Neuronal stem cell (in vitro differentiated cells): ENCODE measurements at regions not wholly inside any gene's neighbourhood (a gene's known extent, or its start where the extent isn't known, plus 50 kb on each side); places are given as distances from the start of the nearest gene placed in this dataset.

Source experiments
- DNase-seq: peaks from one replicate; pipeline ENCODE4 v3.0.0-alpha.2; 2013; ENCODE audit warnings: low spot score
- H2AFZ ChIP-seq: one replicate; pipeline ENCODE4 v1.6.1; 2013; ENCODE audit warnings: mild to moderate bottlenecking, low read length, inconsistent platforms
- H2AK5ac ChIP-seq: 2 replicates; pipeline ENCODE4 v1.6.1; 2013; ENCODE audit warnings: low read depth, mild to moderate bottlenecking, inconsistent platforms, low read length, moderate library complexity, mixed read lengths
- H2BK120ac ChIP-seq: 2 replicates; pipeline ENCODE4 v1.6.1; 2013; ENCODE audit warnings: low read depth, mild to moderate bottlenecking, inconsistent platforms, low read length, moderate library complexity, mixed read lengths
- H2BK12ac ChIP-seq: one replicate; pipeline ENCODE4 v1.6.1; 2013; ENCODE audit warnings: low read length, inconsistent platforms
- H2BK15ac ChIP-seq: 2 replicates; pipeline ENCODE4 v1.6.1; 2013; ENCODE audit warnings: mild to moderate bottlenecking, low read length, inconsistent platforms, mixed read lengths
- H2BK5ac ChIP-seq: one replicate; pipeline ENCODE4 v1.6.1; 2013; ENCODE audit warnings: inconsistent platforms, mild to moderate bottlenecking, low read length, moderate library complexity
- H3K14ac ChIP-seq: one replicate; pipeline ENCODE4 v1.6.1; 2013; ENCODE audit warnings: low read length, inconsistent platforms
- H3K18ac ChIP-seq: 2 replicates; pipeline ENCODE4 v1.6.1; 2013; ENCODE audit warnings: low read length, inconsistent platforms
- H3K23ac ChIP-seq: 2 replicates; pipeline ENCODE4 v1.6.1; 2013; ENCODE audit warnings: low read depth, mild to moderate bottlenecking, mixed read lengths, low read length, inconsistent platforms; ENCODE audit not compliant: poor library complexity
- H3K27ac ChIP-seq: replicated peaks from 3 replicates; pipeline ENCODE4 v1.5.1; 2013; ENCODE audit warnings: low read length, inconsistent platforms
- H3K27me3 ChIP-seq, 3 experiments: 2 replicates each; pipeline ENCODE4 v1.6.1; 2013; ENCODE audit warnings: low read length in 3 of 3, mild to moderate bottlenecking in 2 of 3, inconsistent platforms in 1 of 3, low read depth in 1 of 3, mixed read lengths in 1 of 3, moderate library complexity in 1 of 3; ENCODE audit not compliant: control insufficient read depth in 3 of 3, insufficient read depth in 3 of 3
- H3K36me3 ChIP-seq, 2 donors: replicated peaks in 1 of 2; 2 replicates each; pipeline ENCODE4 v1.6.1; 2013; ENCODE audit warnings: low read length in 2 of 2; ENCODE audit not compliant: control insufficient read depth in 2 of 2, insufficient read depth in 2 of 2
- H3K4ac ChIP-seq: 2 replicates; pipeline ENCODE4 v1.6.1; 2013; ENCODE audit warnings: inconsistent platforms, mild to moderate bottlenecking, low read length, moderate library complexity
- H3K4me1 ChIP-seq, 2 donors: 1 replicate in 1 of 2; 2 replicates in 1 of 2; pipeline ENCODE4 v1.6.1; 2013; ENCODE audit warnings: low read length in 2 of 2, low read depth in 1 of 2; ENCODE audit not compliant: control insufficient read depth in 2 of 2, insufficient read depth in 1 of 2
- H3K4me2 ChIP-seq: one replicate; pipeline ENCODE4 v1.6.1; 2013; ENCODE audit warnings: mild to moderate bottlenecking, low read length, inconsistent platforms; ENCODE audit not compliant: insufficient read depth, poor library complexity, severe bottlenecking
- H3K4me3 ChIP-seq, 2 donors: 2 replicates each; pipeline ENCODE4 v1.5.1; 2013; ENCODE audit warnings: low read length in 2 of 2, mild to moderate bottlenecking in 2 of 2, inconsistent platforms in 1 of 2, moderate library complexity in 1 of 2
- H3K79me1 ChIP-seq: one replicate; pipeline ENCODE4 v1.6.1; 2013; ENCODE audit warnings: low read depth, mild to moderate bottlenecking, inconsistent platforms, low read length, moderate library complexity
- H3K9ac ChIP-seq: one replicate; pipeline ENCODE4 v1.6.1; 2013; ENCODE audit warnings: mild to moderate bottlenecking, low read depth, low read length, inconsistent platforms; ENCODE audit not compliant: poor library complexity
- H3K9me3 ChIP-seq, 2 donors: replicated peaks in 1 of 2; 2 replicates each; pipeline versions ENCODE3 to v1.6.1; 2013; ENCODE audit warnings: low read length in 2 of 2, mild to moderate bottlenecking in 2 of 2, inconsistent platforms in 1 of 2, low read depth in 1 of 2, mixed read lengths in 1 of 2, moderate library complexity in 1 of 2; ENCODE audit not compliant: control insufficient read depth in 2 of 2, insufficient read depth in 1 of 2
- H4K8ac ChIP-seq: one replicate; pipeline ENCODE4 v1.6.1; 2013; ENCODE audit warnings: low read depth, mild to moderate bottlenecking, inconsistent platforms, low read length, moderate library complexity
- H4K91ac ChIP-seq: one replicate; pipeline ENCODE4 v1.6.1; 2013; ENCODE audit warnings: low read length, low read depth, mild to moderate bottlenecking, inconsistent platforms; ENCODE audit not compliant: poor library complexity
- WGBS, 2 donors: extraction: QIAGEN DNeasy Blood & Tissue Kit; methylation state at CpG; one replicate each; pipeline ENCODE4 v1.1.7; 2013; ENCODE audit warnings: missing lambda C conversion rate in 2 of 2, mixed read lengths in 1 of 2; ENCODE audit not compliant: insufficient read length in 2 of 2, insufficient replicate concordance in 1 of 2; ENCODE audit errors: extremely low coverage in 2 of 2; 5-methylcytosine and 5-hydroxymethylcytosine counted together

GRCh38 chr2:241924069-241924908 is 54.8 kb downstream of the RTP5 start:
- DNase-seq, result no peak
- no peak overlapping the region for H3K18ac ChIP-seq
- no peak overlapping the region for H3K14ac ChIP-seq
- H3K27ac ChIP-seq, result no peak overlapping the region
- H2AFZ ChIP-seq, result no peak overlapping the region
- H3K4me1 ChIP-seq, result no peaks in the 10 kb centered on the region
- no peak overlapping the region for H2BK15ac ChIP-seq
- peaks cover 1% of the 10 kb centered on the region for H3K79me1 ChIP-seq
- H3K36me3 ChIP-seq, result no peaks in the 10 kb centered on the region
- peak overlapping the region; percentile 80 for H3K23ac ChIP-seq
- H3K9me3 ChIP-seq, result no peaks in the 10 kb centered on the region
- no peak overlapping the region for H3K4me2 ChIP-seq
- no peak overlapping the region for H3K9ac ChIP-seq
- H2BK5ac ChIP-seq, result no peak overlapping the region
- no peak overlapping the region for H4K91ac ChIP-seq
- H3K4me3 ChIP-seq, result no peak overlapping the region
- no peak overlapping the region for H2BK120ac ChIP-seq
- H4K8ac ChIP-seq, result no peak overlapping the region
- H2BK12ac ChIP-seq, result no peak overlapping the region
- no peak overlapping the region for H2AK5ac ChIP-seq
- no CpG with 5 or more reads among the region's 11 CpGs for WGBS, 2 donors
- H3K27me3 ChIP-seq, result peaks cover 0 to 21% (median 0%) of the 10 kb centered on the region in 3 experiments
- H3K4ac ChIP-seq, result no peak overlapping the region

DNA sequence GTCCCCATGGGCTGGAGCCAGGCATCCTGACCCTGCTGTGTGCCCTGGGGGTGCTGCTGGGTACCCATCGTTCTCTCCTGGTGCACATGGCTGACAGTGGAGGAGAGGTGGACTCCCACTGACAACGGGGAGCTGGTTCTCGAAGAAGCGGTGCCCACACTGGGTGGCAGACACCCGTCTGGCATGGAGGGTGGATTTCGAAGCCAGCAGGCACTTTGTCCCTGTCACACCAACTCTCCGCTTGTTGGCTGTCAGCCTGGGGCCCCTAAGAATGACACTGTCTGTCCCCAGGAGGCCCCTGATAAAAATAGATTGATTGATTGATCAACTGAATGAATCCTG is 55.4 kb downstream of the RTP5 start:
- no peak overlapping the region for H3K18ac ChIP-seq

GRCh38 chr2:241925277-241925676 is 55.7 kb downstream of the RTP5 start:
- Histone ChIP-seq H3K27me3 (peaks cover 0 to 21% (median 0%) of the 10 kb centered on the region in 3 experiments), H3K4me1 (no peaks in the 10 kb centered on the region), H4K91ac (no peak overlapping the region), H3K23ac (no peak overlapping the region), H2BK120ac (no peak overlapping the region), H2BK5ac (no peak overlapping the region), H4K8ac (no peak overlapping the region), H3K18ac (no peak overlapping the region), H3K36me3 (no peaks in the 10 kb centered on the region), H3K4me2 (no peak overlapping the region), H3K79me1 (peaks cover 1% of the 10 kb centered on the region), H2AFZ (no peak overlapping the region), H3K14ac (no peak overlapping the region), H3K27ac (no peak overlapping the region), H2AK5ac (no peak overlapping the region), H2BK15ac (no peak overlapping the region), H2BK12ac (no peak overlapping the region), H3K4ac (no peak overlapping the region), H3K9ac (no peak overlapping the region), H3K4me3 (no peak overlapping the region), H3K9me3 (no peaks in the 10 kb centered on the region)
- WGBS, 2 donors, result no CpG with 5 or more reads among the region's 15 CpGs
- DNase-seq, result no peak

More for the DNA sequence above, 55.4 kb downstream of the RTP5 start:
- Histone ChIP-seq H3K27ac (no peak overlapping the region), H3K14ac (peak overlapping the region; percentile 73), H2BK5ac (no peak overlapping the region), H2BK120ac (no peak overlapping the region), H2AFZ (no peak overlapping the region), H3K9me3 (no peaks in the 10 kb centered on the region), H3K4ac (no peak overlapping the region), H4K91ac (no peak overlapping the region), H2BK15ac (no peak overlapping the region), H3K36me3 (no peaks in the 10 kb centered on the region), H3K4me3 (no peak overlapping the region), H3K23ac (peak overlapping the region; percentile 80), H3K4me1 (no peaks in the 10 kb centered on the region), H3K79me1 (peaks cover 1% of the 10 kb centered on the region), H4K8ac (no peak overlapping the region), H3K27me3 (peaks cover 0 to 21% (median 0%) of the 10 kb centered on the region in 3 experiments), H3K4me2 (no peak overlapping the region), H3K9ac (no peak overlapping the region), H2AK5ac (no peak overlapping the region), H2BK12ac (no peak overlapping the region)
- no CpG with 5 or more reads among the region's 7 CpGs for WGBS, 2 donors
- DNase-seq, result no peak

- Histone ChIP-seq H3K27me3 (peaks cover 0 to 21% (median 0%) of the 10 kb centered on the region in 3 experiments), H3K27ac (no peak overlapping the region), H4K91ac (no peak overlapping the region), H3K9ac (no peak overlapping the region), H2AFZ (no peak overlapping the region), H3K9me3 (no peaks in the 10 kb centered on the region), H3K36me3 (no peaks in the 10 kb centered on the region), H3K23ac (no peak overlapping the region), H2BK12ac (no peak overlapping the region), H3K4me1 (no peaks in the 10 kb centered on the region), H4K8ac (no peak overlapping the region), H2BK15ac (no peak overlapping the region), H2BK120ac (no peak overlapping the region), H2AK5ac (no peak overlapping the region), H3K18ac (peak overlapping the region; percentile 72), H3K14ac (no peak overlapping the region), H3K79me1 (peaks cover 1% of the 10 kb centered on the region), H3K4me3 (no peak overlapping the region), H2BK5ac (no peak overlapping the region), H3K4me2 (no peak overlapping the region), H3K4ac (no peak overlapping the region)
- no CpG with 5 or more reads among the region's 21 CpGs for WGBS, 2 donors
- no peak for DNase-seq
Observed at GRCh38 chr2:241925821-241926441, 56.4 kb downstream of the RTP5 start.
